SJCRH30 (cell line): ENCODE measurements at regions not wholly inside any gene's neighbourhood (a gene's known extent, or its start where the extent isn't known, plus 50 kb on each side); places are given as distances from the start of the nearest gene placed in this dataset.

Source experiments
- DNase-seq, 2 experiments: peaks; one replicate each; pipeline ENCODE4 v3.0.0-alpha.2; 2015 to 2020
- H3K27ac ChIP-seq: fragments of 250-450 bp; sonication (Bioruptor Pico); 2 replicates; pipeline ENCODE4 v1.5.1; 2020; ENCODE audit warnings: mild to moderate bottlenecking, moderate library complexity
- H3K27me3 ChIP-seq: fragments of 250-450 bp; sonication (Bioruptor Pico); 2 replicates; pipeline ENCODE4 v1.5.1; 2020; ENCODE audit warnings: mild to moderate bottlenecking, moderate library complexity
- H3K36me3 ChIP-seq: fragments of 250-450 bp; sonication (Bioruptor Pico); 2 replicates; pipeline ENCODE4 v1.5.1; 2020; ENCODE audit warnings: mild to moderate bottlenecking, moderate library complexity
- H3K4me1 ChIP-seq: fragments of 250-450 bp; sonication (Bioruptor Pico); 2 replicates; pipeline ENCODE4 v1.5.1; 2020; ENCODE audit warnings: mild to moderate bottlenecking, moderate library complexity
- H3K4me3 ChIP-seq: fragments of 250-450 bp; sonication (Bioruptor Pico); 2 replicates; pipeline ENCODE4 v1.5.1; 2020; ENCODE audit warnings: mild to moderate bottlenecking, moderate library complexity
- H3K9me3 ChIP-seq: fragments of 250-450 bp; sonication (Bioruptor Pico); replicated peaks from 2 replicates; pipeline ENCODE4 v1.5.1; 2020; ENCODE audit warnings: mild to moderate bottlenecking, moderate library complexity

DNA sequence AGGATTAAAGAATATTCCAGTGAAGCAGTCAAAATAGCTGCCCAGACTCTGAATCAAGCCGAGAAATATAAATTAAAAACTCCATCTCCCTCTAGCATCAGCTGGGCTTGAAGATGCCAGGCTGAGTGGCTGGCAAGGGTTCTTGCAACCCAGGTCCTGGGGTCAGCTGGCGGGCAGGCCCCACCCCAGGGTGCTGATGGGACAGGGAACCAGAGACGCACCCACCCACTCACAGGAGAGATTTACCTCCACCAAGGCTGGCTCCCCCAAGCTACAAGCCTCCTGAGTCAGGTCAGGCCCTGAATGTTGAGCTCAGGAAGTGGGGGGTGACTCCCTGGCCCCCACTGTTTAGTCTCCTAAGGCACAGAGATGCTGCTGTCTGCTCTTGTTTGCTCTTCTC, 83.9 kb upstream of the HSPA9 start:
- H3K4me3 ChIP-seq = no peak overlapping the region
- H3K36me3 ChIP-seq = no peaks in the 10 kb centered on the region
- H3K4me1 ChIP-seq = peaks cover 15% of the 10 kb centered on the region
- H3K27ac ChIP-seq = no peak overlapping the region
- no peaks in the 10 kb centered on the region for H3K9me3 ChIP-seq
- H3K27me3 ChIP-seq = no peaks in the 10 kb centered on the region
- DNase-seq = no peak

DNA sequence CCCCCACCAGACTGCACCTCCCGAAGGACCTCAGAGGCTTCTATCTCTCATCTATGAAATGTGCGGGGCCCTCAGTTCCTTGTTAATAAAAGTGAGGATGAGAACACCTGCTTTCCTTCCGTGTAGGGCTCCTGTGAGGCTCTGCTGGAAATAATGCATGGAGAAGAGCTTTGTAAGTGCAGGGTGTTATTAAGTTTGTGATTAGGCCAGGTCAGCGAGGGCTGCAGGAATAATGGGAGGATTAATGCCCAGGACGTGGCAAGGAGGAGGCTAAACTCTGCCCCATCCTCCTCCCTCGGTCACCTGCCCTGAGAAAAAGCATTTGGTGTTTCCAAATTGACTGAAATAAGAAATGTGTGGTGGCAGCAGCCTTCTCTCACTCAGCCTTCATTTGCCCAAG, 83.5 kb upstream of the HSPA9 start:
- Histone ChIP-seq H3K9me3 (no peaks in the 10 kb centered on the region), H3K27me3 (no peaks in the 10 kb centered on the region), H3K4me1 (peaks cover 19% of the 10 kb centered on the region), H3K4me3 (no peak overlapping the region), H3K27ac (no peak overlapping the region), H3K36me3 (no peaks in the 10 kb centered on the region)
- DNase-seq = no peak

DNA sequence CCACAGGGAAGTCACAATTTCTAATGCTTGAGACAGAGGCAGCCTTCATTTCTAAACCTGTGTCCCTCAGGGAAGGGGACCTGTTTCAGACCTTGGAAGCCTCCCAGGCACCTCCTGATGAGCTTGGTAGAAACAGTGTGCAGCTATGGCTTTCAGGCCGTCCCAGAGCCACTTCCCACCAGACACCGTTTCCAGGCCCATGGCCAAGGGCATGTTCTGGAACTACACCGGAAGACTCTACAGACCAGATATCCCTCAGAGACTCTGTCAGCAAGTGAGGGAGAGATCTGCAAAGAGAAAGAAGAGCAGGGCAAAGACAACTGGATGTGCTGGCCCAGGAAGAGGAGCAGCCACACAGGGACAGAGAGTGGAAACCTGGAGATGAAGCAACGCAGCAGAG, 82.2 kb upstream of the HSPA9 start:
- Histone ChIP-seq H3K9me3 (no peaks in the 10 kb centered on the region), H3K27me3 (no peaks in the 10 kb centered on the region), H3K27ac (no peak overlapping the region), H3K4me3 (no peak overlapping the region), H3K36me3 (no peaks in the 10 kb centered on the region), H3K4me1 (peaks cover 21% of the 10 kb centered on the region)
- no peak for DNase-seq

- H3K36me3 ChIP-seq = no peaks in the 10 kb centered on the region
- no peak overlapping the region for H3K27ac ChIP-seq
- peaks cover 21% of the 10 kb centered on the region for H3K4me1 ChIP-seq
- H3K27me3 ChIP-seq = no peaks in the 10 kb centered on the region
- DNase-seq = no peak
- no peaks in the 10 kb centered on the region for H3K9me3 ChIP-seq
- no peak overlapping the region for H3K4me3 ChIP-seq
These were observed 81.7 kb upstream of the HSPA9 start for GRCh38 chr5:138656916-138657315.

- Histone ChIP-seq H3K4me1 (peaks cover 21% of the 10 kb centered on the region), H3K9me3 (no peaks in the 10 kb centered on the region), H3K36me3 (no peaks in the 10 kb centered on the region), H3K4me3 (no peak overlapping the region), H3K27me3 (no peaks in the 10 kb centered on the region), H3K27ac (no peak overlapping the region)
- DNase-seq = peak; percentile 43 to 75
These were observed 80.5 kb upstream of the HSPA9 start for GRCh38 chr5:138655530-138656190.

- no peaks in the 10 kb centered on the region for H3K36me3 ChIP-seq
- peaks cover 29% of the 10 kb centered on the region for H3K4me1 ChIP-seq
- peak; percentile 65 to 68 for DNase-seq
- H3K9me3 ChIP-seq = no peaks in the 10 kb centered on the region
- no peaks in the 10 kb centered on the region for H3K27me3 ChIP-seq
- no peak overlapping the region for H3K27ac ChIP-seq
- H3K4me3 ChIP-seq = no peak overlapping the region
These were observed 79.2 kb upstream of the HSPA9 start for GRCh38 chr5:138654281-138654867.

- H3K9me3 ChIP-seq = no peaks in the 10 kb centered on the region
- no peaks in the 10 kb centered on the region for H3K36me3 ChIP-seq
- DNase-seq = no peak
- no peak overlapping the region for H3K4me3 ChIP-seq
- peaks cover 34% of the 10 kb centered on the region for H3K4me1 ChIP-seq
- H3K27ac ChIP-seq = no peak overlapping the region
- H3K27me3 ChIP-seq = no peaks in the 10 kb centered on the region
These were observed 78.3 kb upstream of the HSPA9 start for GRCh38 chr5:138653502-138653901.

DNA sequence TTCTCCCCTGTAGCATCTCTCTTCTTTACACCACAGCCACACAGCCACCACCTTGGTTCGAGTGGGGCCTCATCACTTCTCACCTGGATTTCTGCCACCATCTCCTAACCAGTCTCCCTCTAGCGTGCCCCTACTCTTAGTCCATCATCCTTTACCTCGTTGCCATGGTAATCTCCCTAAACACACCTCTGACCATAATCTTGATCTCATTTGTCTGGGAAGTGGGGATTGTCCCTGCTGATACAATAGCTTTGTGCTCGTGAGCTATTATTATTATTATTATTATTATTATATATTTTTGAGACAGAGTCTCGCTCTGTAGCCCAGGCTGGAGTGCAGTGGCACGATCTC, 76.5 kb upstream of the HSPA9 start:
- no peak overlapping the region for H3K27ac ChIP-seq
- no peaks in the 10 kb centered on the region for H3K27me3 ChIP-seq
- H3K4me1 ChIP-seq = peaks cover 52% of the 10 kb centered on the region

DNA sequence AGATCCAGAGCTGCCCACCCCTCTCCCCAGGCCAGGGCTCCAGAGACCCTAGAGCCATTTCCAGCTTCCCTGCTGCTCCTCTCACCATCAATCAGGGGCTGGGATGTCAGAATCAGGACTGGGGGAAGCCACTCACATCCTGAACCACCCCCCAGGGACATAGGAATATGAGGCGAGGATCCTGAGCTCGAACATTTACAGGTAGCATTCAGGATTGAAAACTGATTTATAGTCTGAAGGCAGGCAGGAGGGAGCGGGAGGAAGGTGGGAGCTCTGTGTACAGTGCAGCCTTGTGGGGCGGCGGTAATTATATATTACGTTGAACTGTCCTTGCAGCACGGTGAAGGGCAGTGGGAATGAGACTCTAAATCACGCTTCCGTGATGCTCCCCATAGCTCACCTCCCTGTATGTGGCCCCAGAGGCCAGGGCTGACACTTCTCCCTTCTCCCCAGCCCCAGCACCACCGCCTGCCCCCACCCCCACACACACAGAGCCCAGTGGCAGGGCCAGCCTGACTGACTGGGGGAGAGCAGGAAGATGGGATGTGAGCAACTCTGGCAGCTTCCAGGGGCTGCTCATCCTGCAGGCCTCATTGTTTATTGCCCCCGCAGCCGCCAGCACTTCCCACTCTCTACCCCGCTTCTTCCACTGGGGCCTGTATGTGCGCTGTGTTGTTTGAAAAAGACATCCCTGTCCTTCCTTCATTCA, 76.0 kb upstream of the HSPA9 start:
- Histone ChIP-seq H3K4me3 (no peak overlapping the region), H3K4me1 (peaks cover 52% of the 10 kb centered on the region), H3K9me3 (no peaks in the 10 kb centered on the region), H3K27me3 (no peaks in the 10 kb centered on the region), H3K36me3 (no peaks in the 10 kb centered on the region), H3K27ac (no peak overlapping the region)
- DNase-seq = no peak

More for the DNA sequence above, 76.5 kb upstream of the HSPA9 start:
- DNase-seq = no peak
- Histone ChIP-seq H3K4me3 (no peak overlapping the region), H3K9me3 (no peaks in the 10 kb centered on the region), H3K36me3 (no peaks in the 10 kb centered on the region)

GRCh38 chr5:138650196-138650595, 75.0 kb upstream of the HSPA9 start:
- Histone ChIP-seq H3K4me1 (peaks cover 45% of the 10 kb centered on the region), H3K27ac (no peak overlapping the region)
- DNase-seq = no peak

DNA sequence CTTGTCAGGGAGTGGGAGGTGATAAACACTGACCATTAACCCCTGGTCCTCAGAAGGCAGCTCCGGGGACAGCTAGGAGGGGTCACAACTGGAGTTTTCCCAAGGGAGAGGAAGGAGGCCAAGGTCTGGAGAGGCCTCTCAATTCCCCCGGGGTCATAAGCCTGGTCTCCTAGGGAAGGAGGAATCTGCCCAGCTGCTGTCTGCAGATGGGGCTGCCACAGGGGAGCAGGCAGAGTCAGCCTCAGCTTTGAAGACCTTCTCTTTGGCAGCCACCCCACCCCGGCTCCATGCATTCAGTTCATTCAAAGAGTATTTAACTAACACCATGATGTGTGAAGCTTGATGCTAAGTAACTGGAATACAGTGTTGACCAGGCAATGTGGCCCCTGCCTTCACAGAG, 74.6 kb upstream of the HSPA9 start:
- H3K4me3 ChIP-seq = no peak overlapping the region
- H3K27me3 ChIP-seq = no peaks in the 10 kb centered on the region
- DNase-seq = peak; percentile 57 to 66
- H3K4me1 ChIP-seq = peaks cover 44% of the 10 kb centered on the region
- H3K27ac ChIP-seq = no peak overlapping the region
- no peaks in the 10 kb centered on the region for H3K36me3 ChIP-seq
- no peaks in the 10 kb centered on the region for H3K9me3 ChIP-seq

More at GRCh38 chr5:138650196-138650595, 75.0 kb upstream of the HSPA9 start:
- Histone ChIP-seq H3K4me3 (no peak overlapping the region), H3K36me3 (no peaks in the 10 kb centered on the region), H3K27me3 (no peaks in the 10 kb centered on the region), H3K9me3 (no peaks in the 10 kb centered on the region)

- Histone ChIP-seq H3K4me3 (no peak overlapping the region), H3K27ac (no peak overlapping the region), H3K27me3 (no peaks in the 10 kb centered on the region), H3K9me3 (no peaks in the 10 kb centered on the region), H3K4me1 (peaks cover 39% of the 10 kb centered on the region), H3K36me3 (no peaks in the 10 kb centered on the region)
- DNase-seq = peak in 1 of 2 experiments; percentile 33
These were observed 74.1 kb upstream of the HSPA9 start for GRCh38 chr5:138649316-138649720.

- Histone ChIP-seq H3K4me1 (peaks cover 35% of the 10 kb centered on the region), H3K27ac (no peak overlapping the region), H3K36me3 (no peaks in the 10 kb centered on the region), H3K27me3 (no peaks in the 10 kb centered on the region), H3K9me3 (no peaks in the 10 kb centered on the region), H3K4me3 (no peak overlapping the region)
- DNase-seq = no peak
These were observed 73.6 kb upstream of the HSPA9 start for GRCh38 chr5:138648841-138649240.

GRCh38 chr5:138647794-138648410, 72.7 kb upstream of the HSPA9 start:
- Histone ChIP-seq H3K36me3 (no peaks in the 10 kb centered on the region), H3K4me3 (no peak overlapping the region), H3K27me3 (no peaks in the 10 kb centered on the region), H3K27ac (no peak overlapping the region), H3K9me3 (no peaks in the 10 kb centered on the region), H3K4me1 (peaks cover 31% of the 10 kb centered on the region)
- DNase-seq = peak in 1 of 2 experiments; percentile 43

DNA sequence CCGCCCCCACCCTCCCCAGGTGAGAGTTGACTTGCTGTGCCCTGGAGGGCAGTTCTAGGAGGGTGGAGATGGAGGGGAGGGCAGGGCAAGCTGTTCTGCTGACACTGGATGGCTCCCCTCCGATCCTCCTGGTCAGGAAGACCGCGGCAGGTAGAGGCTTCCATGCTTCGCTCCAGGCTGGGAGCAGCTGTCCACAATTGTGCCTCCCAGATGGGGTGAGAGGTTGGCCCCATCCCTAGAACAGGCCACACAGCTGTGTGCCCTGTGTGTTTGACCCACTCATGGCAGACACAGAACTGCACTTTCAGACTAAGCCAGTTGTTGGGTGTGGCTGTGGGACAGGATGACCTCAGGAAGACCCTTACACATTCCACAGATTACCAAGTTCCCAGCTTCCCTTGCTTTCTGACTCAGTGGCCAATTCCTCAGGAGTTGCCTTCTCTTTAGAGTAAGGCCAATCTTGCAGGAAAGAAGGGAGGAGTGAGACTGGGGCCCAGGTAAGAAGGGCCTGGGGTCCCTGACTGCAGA, 72.1 kb upstream of the HSPA9 start:
- Histone ChIP-seq H3K9me3 (no peaks in the 10 kb centered on the region), H3K27me3 (no peaks in the 10 kb centered on the region), H3K4me3 (no peak overlapping the region), H3K27ac (no peak overlapping the region), H3K4me1 (peaks cover 31% of the 10 kb centered on the region), H3K36me3 (no peaks in the 10 kb centered on the region)
- DNase-seq = peak; percentile 39 to 49
